Smooth muscle cell (in vitro differentiated cells): ENCODE measurements at regions not wholly inside any gene's neighbourhood (a gene's known extent, or its start where the extent isn't known, plus 50 kb on each side); places are given as distances from the start of the nearest gene placed in this dataset.

Experiments used
- DNase-seq: peaks from one replicate; lab custom pipeline; 2025; ENCODE audit not compliant: unreplicated experiment; lab: John Stamatoyannopoulos, UW
- H2AFZ ChIP-seq: fragments of 200-600 bp; sonication (generic); 2 replicates; pipeline ENCODE4 v1.6.0; 2016; ENCODE audit warnings: antibody characterized with exemption, low read depth, mild to moderate bottlenecking
- H3F3A ChIP-seq: fragments of 200-600 bp; sonication (generic); 2 replicates; pipeline ENCODE4 v1.6.0; 2017; ENCODE audit warnings: antibody characterized with exemption, low read depth
- H3K27ac ChIP-seq: fragments of 200-600 bp; sonication (generic); 2 replicates; pipeline ENCODE4 v1.5.1; 2016; ENCODE audit warnings: low read depth, mild to moderate bottlenecking
- H3K27me3 ChIP-seq: fragments of 200-600 bp; sonication (generic); 2 replicates; pipeline ENCODE4 v1.6.1; 2016; ENCODE audit warnings: low read depth, mild to moderate bottlenecking
- H3K36me3 ChIP-seq: fragments of 200-600 bp; sonication (generic); 2 replicates; pipeline ENCODE4 v1.5.1; 2016; ENCODE audit warnings: low read depth
- H3K4me1 ChIP-seq: fragments of 200-600 bp; sonication (generic); 2 replicates; pipeline ENCODE4 v1.5.1; 2016; ENCODE audit warnings: low read depth
- H3K4me2 ChIP-seq: fragments of 200-600 bp; sonication (generic); 2 replicates; pipeline ENCODE4 v1.6.0; 2016; ENCODE audit warnings: mild to moderate bottlenecking
- H3K4me3 ChIP-seq: fragments of 200-600 bp; sonication (generic); 2 replicates; pipeline ENCODE4 v1.5.1; 2016; ENCODE audit warnings: mild to moderate bottlenecking
- H3K79me2 ChIP-seq: fragments of 200-600 bp; sonication (generic); 2 replicates; pipeline ENCODE4 v1.6.0; 2016; ENCODE audit warnings: low read depth, mild to moderate bottlenecking
- H3K9ac ChIP-seq: fragments of 200-600 bp; sonication (generic); 2 replicates; pipeline ENCODE4 v1.6.0; 2016; ENCODE audit warnings: low read depth
- H3K9me3 ChIP-seq: fragments of 200-600 bp; sonication (generic); replicated peaks from 2 replicates; pipeline ENCODE4 v1.5.1; 2016; ENCODE audit warnings: low read depth
- H4K20me1 ChIP-seq: fragments of 200-600 bp; sonication (generic); 2 replicates; pipeline ENCODE4 v1.6.0; 2016; ENCODE audit warnings: low read depth
- WGBS: methylation state at CpG from one replicate; pipeline ENCODE4 v1.1.7; 2016; ENCODE audit warnings: low lambda C conversion rate; 5-methylcytosine and 5-hydroxymethylcytosine counted together
- TF ChIP-seq, protein P1 (sequence below): fragments of 200-600 bp; sonication (generic); IDR thresholded peaks from 2 replicates; pipeline ENCODE4 v1.5.1; 2017; ENCODE audit warnings: borderline replicate concordance, mild to moderate bottlenecking, antibody characterized with exemption; ENCODE audit not compliant: insufficient read depth, poor library complexity, severe bottlenecking

- H3K4me3 ChIP-seq, result no peak overlapping the region
- H3F3A ChIP-seq, result no peaks in the 10 kb centered on the region
- H3K4me2 ChIP-seq, result no peak overlapping the region
- H3K27ac ChIP-seq, result no peak overlapping the region
- H3K9me3 ChIP-seq, result no peaks in the 10 kb centered on the region
- WGBS, result 93% methylated on average over 2 of the region's 2 CpGs
- no peak overlapping the region for H2AFZ ChIP-seq
- no peaks in the 10 kb centered on the region for H3K36me3 ChIP-seq
- H4K20me1 ChIP-seq, result no peaks in the 10 kb centered on the region
- TF ChIP-seq, protein P1, sequence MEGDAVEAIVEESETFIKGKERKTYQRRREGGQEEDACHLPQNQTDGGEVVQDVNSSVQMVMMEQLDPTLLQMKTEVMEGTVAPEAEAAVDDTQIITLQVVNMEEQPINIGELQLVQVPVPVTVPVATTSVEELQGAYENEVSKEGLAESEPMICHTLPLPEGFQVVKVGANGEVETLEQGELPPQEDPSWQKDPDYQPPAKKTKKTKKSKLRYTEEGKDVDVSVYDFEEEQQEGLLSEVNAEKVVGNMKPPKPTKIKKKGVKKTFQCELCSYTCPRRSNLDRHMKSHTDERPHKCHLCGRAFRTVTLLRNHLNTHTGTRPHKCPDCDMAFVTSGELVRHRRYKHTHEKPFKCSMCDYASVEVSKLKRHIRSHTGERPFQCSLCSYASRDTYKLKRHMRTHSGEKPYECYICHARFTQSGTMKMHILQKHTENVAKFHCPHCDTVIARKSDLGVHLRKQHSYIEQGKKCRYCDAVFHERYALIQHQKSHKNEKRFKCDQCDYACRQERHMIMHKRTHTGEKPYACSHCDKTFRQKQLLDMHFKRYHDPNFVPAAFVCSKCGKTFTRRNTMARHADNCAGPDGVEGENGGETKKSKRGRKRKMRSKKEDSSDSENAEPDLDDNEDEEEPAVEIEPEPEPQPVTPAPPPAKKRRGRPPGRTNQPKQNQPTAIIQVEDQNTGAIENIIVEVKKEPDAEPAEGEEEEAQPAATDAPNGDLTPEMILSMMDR, result no peak
- no peaks in the 10 kb centered on the region for H3K79me2 ChIP-seq
- no peaks in the 10 kb centered on the region for H3K27me3 ChIP-seq
- H3K4me1 ChIP-seq, result no peaks in the 10 kb centered on the region
- no peak for DNase-seq
- H3K9ac ChIP-seq, result no peak overlapping the region
Measured at GRCh38 chr2:123438675-123439074, 586.4 kb upstream of the CNTNAP5 start.

DNA sequence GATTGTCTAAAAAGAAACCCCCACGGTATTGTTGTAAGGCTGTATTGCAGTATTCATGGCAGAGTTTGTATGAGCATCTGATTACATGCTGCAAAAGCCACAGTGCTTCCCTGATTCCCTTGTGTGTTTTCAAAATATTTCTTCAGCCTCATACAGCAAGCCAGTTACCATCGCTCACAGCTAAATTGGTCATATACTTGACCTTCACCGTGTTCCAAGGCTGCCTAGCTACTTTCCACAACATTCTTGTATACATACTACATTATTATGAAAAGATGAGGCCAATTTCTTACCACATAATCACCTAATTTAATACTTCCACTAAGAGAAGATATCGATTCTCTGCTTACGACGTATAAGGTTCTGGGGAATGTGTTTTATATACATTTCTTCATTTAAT is 576.3 kb upstream of the CNTNAP5 start:
- no peak overlapping the region for H3K4me2 ChIP-seq
- 79% methylated on average over 6 of the region's 6 CpGs for WGBS
- no peak for DNase-seq

DNA sequence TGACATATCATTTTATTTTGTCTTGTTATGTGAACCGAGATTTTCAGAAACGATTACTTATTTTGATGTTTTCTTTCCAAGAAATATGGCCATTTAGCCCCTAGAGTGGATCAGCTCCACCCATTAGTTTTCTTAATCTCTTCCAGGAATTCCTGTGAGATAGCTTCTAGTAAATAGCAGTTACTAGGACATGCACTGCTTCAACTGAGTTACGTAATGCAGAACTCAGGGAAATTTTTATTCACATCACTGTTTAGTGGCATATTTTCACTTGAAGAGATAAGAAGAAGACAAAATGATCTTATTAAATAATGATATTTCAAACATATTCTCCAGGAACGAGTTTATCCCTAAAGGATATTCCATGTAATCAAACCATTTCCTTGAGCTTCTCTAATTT is 573.5 kb upstream of the CNTNAP5 start:
- no peaks in the 10 kb centered on the region for H3F3A ChIP-seq
- no peaks in the 10 kb centered on the region for H3K36me3 ChIP-seq
- H3K9ac ChIP-seq, result no peak overlapping the region
- no peaks in the 10 kb centered on the region for H3K79me2 ChIP-seq
- no peak overlapping the region for H2AFZ ChIP-seq
- TF ChIP-seq, protein P1, result no peak
- no peaks in the 10 kb centered on the region for H4K20me1 ChIP-seq
- 58% methylated on average over 4 of the region's 4 CpGs for WGBS
- no peaks in the 10 kb centered on the region for H3K27me3 ChIP-seq
- peak overlapping the region; percentile 10 for H3K4me2 ChIP-seq
- no peak overlapping the region for H3K4me3 ChIP-seq
- DNase-seq, result no peak
- no peak overlapping the region for H3K27ac ChIP-seq
- no peaks in the 10 kb centered on the region for H3K9me3 ChIP-seq
- H3K4me1 ChIP-seq, result no peaks in the 10 kb centered on the region

More for the DNA sequence above, 576.3 kb upstream of the CNTNAP5 start:
- Histone ChIP-seq H3K9ac (no peak overlapping the region), H4K20me1 (no peaks in the 10 kb centered on the region), H3K79me2 (no peaks in the 10 kb centered on the region), H3F3A (no peaks in the 10 kb centered on the region), H3K36me3 (no peaks in the 10 kb centered on the region), H3K4me1 (no peaks in the 10 kb centered on the region), H3K9me3 (no peaks in the 10 kb centered on the region), H2AFZ (no peak overlapping the region), H3K4me3 (no peak overlapping the region), H3K27ac (no peak overlapping the region), H3K27me3 (no peaks in the 10 kb centered on the region)
- TF ChIP-seq, protein P1, result no peak

- H3K9me3 ChIP-seq, result no peaks in the 10 kb centered on the region
- no peaks in the 10 kb centered on the region for H3K4me1 ChIP-seq
- TF ChIP-seq, protein P1, result no peak
- no peaks in the 10 kb centered on the region for H3K79me2 ChIP-seq
- no peaks in the 10 kb centered on the region for H4K20me1 ChIP-seq
- H3K9ac ChIP-seq, result no peak overlapping the region
- H3K27ac ChIP-seq, result no peak overlapping the region
- 82% methylated on average over 4 of the region's 4 CpGs for WGBS
- DNase-seq, result no peak
- H3F3A ChIP-seq, result no peaks in the 10 kb centered on the region
- H3K36me3 ChIP-seq, result no peaks in the 10 kb centered on the region
- H3K4me2 ChIP-seq, result no peak overlapping the region
- H3K4me3 ChIP-seq, result no peak overlapping the region
- no peak overlapping the region for H2AFZ ChIP-seq
- no peaks in the 10 kb centered on the region for H3K27me3 ChIP-seq
Measured at GRCh38 chr2:123453046-123453700, 571.9 kb upstream of the CNTNAP5 start.
